ENCODE measurements at regions not wholly inside any gene's neighbourhood (a gene's known extent, or its start where the extent isn't known, plus 50 kb on each side); places are given as distances from the start of the nearest gene placed in this dataset.

GRCh38 chr3:162774613-162775100 is 1278.0 kb downstream of the OTOL1 start:
- H3K27ac Mint-ChIP-seq = no peak overlapping the region
- no peaks in the 10 kb centered on the region for H3K27me3 Mint-ChIP-seq (ENCODE audit: low read depth)
- H3K4me1 Mint-ChIP-seq = peaks cover 16% of the 10 kb centered on the region
- no peak for DNase-seq (ENCODE audit: low spot score in 2 of 2, unreplicated experiment in 2 of 2)
- TF ChIP-seq CTCF (IDR thresholded peaks at IDR 0.05; ENCODE audit: unreplicated experiment) = no peak
- H3K36me3 Mint-ChIP-seq = no peaks in the 10 kb centered on the region
- no peak overlapping the region for H3K4me3 Mint-ChIP-seq
- peaks cover 6% of the 10 kb centered on the region for H3K9me3 Mint-ChIP-seq

GRCh38 chr3:162776148-162776547 is 1279.5 kb downstream of the OTOL1 start:
- no peaks in the 10 kb centered on the region for H3K36me3 Mint-ChIP-seq
- no peaks in the 10 kb centered on the region for H3K27me3 Mint-ChIP-seq (ENCODE audit: low read depth)
- no peak for TF ChIP-seq CTCF (IDR thresholded peaks at IDR 0.05; ENCODE audit: unreplicated experiment)
- H3K4me1 Mint-ChIP-seq = peaks cover 20% of the 10 kb centered on the region
- H3K4me3 Mint-ChIP-seq = no peak overlapping the region
- no peak for DNase-seq (ENCODE audit: low spot score in 2 of 2, unreplicated experiment in 2 of 2)
- H3K9me3 Mint-ChIP-seq = peaks cover 6% of the 10 kb centered on the region
- no peak overlapping the region for H3K27ac Mint-ChIP-seq

- H3K27ac Mint-ChIP-seq = no peak overlapping the region
- H3K9me3 Mint-ChIP-seq = peaks cover 2% of the 10 kb centered on the region
- no peaks in the 10 kb centered on the region for H3K36me3 Mint-ChIP-seq
- no peak for TF ChIP-seq CTCF (IDR thresholded peaks at IDR 0.05; ENCODE audit: unreplicated experiment)
- H3K4me1 Mint-ChIP-seq = peaks cover 20% of the 10 kb centered on the region
- H3K27me3 Mint-ChIP-seq (ENCODE audit: low read depth) = no peaks in the 10 kb centered on the region
- DNase-seq (ENCODE audit: low spot score in 2 of 2, unreplicated experiment in 2 of 2) = no peak
- no peak overlapping the region for H3K4me3 Mint-ChIP-seq
Observed at GRCh38 chr3:162777118-162777517, 1280.5 kb downstream of the OTOL1 start.

- Mint-ChIP-seq H3K9me3 (peaks cover 2% of the 10 kb centered on the region), H3K27me3 (ENCODE audit: low read depth) (no peaks in the 10 kb centered on the region), H3K4me1 (peaks cover 13% of the 10 kb centered on the region), H3K27ac (no peak overlapping the region), H3K4me3 (no peak overlapping the region), H3K36me3 (no peaks in the 10 kb centered on the region)
- no peak for TF ChIP-seq CTCF (IDR thresholded peaks at IDR 0.05; ENCODE audit: unreplicated experiment)
- DNase-seq (ENCODE audit: low spot score in 2 of 2, unreplicated experiment in 2 of 2) = no peak
Observed at GRCh38 chr3:162780313-162780712, 1283.7 kb downstream of the OTOL1 start.

GRCh38 chr3:162799910-162800309 is 1303.3 kb downstream of the OTOL1 start:
- no peaks in the 10 kb centered on the region for H3K36me3 Mint-ChIP-seq

More at GRCh38 chr3:162799910-162800309, 1303.3 kb downstream of the OTOL1 start:
- TF ChIP-seq CTCF (IDR thresholded peaks at IDR 0.05; ENCODE audit: unreplicated experiment) = no peak
- Mint-ChIP-seq H3K27ac (no peak overlapping the region), H3K9me3 (no peaks in the 10 kb centered on the region), H3K27me3 (ENCODE audit: low read depth) (no peaks in the 10 kb centered on the region), H3K4me3 (no peak overlapping the region), H3K4me1 (peaks cover 4% of the 10 kb centered on the region)
- no peak for DNase-seq (ENCODE audit: low spot score in 2 of 2, unreplicated experiment in 2 of 2)

Data from mesothelial cell of epicardium (in vitro differentiated cells).